Omental fat pad (tissue), 3 donors: ENCODE measurements at regions not wholly inside any gene's neighbourhood (a gene's known extent, or its start where the extent isn't known, plus 50 kb on each side); places are given as distances from the start of the nearest gene placed in this dataset.
"Not testable (repeated sequence)": the region's sequence is repeated elsewhere in the genome, so short reads cannot be mapped to it uniquely, and the experiment has no call there.

Source experiments
- ATAC-seq: fragments of 150-250 bp; one replicate; pipeline ENCODE4 v1.9.1; 2016; ENCODE audit warnings: mild to moderate bottlenecking, moderate library complexity; ENCODE audit not compliant: low FRiP score
- DNase-seq: peaks from one replicate; pipeline ENCODE4 v3.0.0-alpha.2; 2019; ENCODE audit warnings: low spot score
- TF ChIP-seq, protein P1 (sequence below), 3 donors: fragments of 450-650 bp; IDR thresholded peaks; one replicate each; pipeline ENCODE4 v1.5.1; 2016 to 2017; ENCODE audit warnings: antibody characterized with exemption in 3 of 3, mild to moderate bottlenecking in 3 of 3, moderate library complexity in 2 of 3

DNA sequence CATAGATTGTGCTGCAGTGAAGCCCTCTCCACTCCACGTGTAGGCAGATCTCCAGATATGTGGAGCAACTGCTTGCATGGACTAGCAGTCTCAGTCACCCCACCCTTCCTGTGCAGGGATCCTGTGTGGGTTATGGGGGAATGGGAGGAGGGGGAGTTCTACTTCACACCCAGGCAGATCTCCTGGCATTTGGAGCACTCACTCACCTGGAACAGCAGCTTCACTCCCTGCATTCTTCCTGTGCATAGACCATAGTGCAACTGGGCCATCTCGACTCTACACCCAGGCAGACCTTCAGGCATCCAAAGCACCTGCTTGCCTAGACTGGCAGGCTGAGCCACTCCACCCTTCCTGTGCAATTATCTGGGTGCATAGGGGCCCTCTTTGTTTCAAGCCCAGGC is 96.0 kb upstream of the PCED1B start:
- DNase-seq = no peak
- TF ChIP-seq, protein P1, sequence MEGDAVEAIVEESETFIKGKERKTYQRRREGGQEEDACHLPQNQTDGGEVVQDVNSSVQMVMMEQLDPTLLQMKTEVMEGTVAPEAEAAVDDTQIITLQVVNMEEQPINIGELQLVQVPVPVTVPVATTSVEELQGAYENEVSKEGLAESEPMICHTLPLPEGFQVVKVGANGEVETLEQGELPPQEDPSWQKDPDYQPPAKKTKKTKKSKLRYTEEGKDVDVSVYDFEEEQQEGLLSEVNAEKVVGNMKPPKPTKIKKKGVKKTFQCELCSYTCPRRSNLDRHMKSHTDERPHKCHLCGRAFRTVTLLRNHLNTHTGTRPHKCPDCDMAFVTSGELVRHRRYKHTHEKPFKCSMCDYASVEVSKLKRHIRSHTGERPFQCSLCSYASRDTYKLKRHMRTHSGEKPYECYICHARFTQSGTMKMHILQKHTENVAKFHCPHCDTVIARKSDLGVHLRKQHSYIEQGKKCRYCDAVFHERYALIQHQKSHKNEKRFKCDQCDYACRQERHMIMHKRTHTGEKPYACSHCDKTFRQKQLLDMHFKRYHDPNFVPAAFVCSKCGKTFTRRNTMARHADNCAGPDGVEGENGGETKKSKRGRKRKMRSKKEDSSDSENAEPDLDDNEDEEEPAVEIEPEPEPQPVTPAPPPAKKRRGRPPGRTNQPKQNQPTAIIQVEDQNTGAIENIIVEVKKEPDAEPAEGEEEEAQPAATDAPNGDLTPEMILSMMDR (IDR thresholded peaks at IDR 0.05) = no peak
- ATAC-seq = no peak

DNA sequence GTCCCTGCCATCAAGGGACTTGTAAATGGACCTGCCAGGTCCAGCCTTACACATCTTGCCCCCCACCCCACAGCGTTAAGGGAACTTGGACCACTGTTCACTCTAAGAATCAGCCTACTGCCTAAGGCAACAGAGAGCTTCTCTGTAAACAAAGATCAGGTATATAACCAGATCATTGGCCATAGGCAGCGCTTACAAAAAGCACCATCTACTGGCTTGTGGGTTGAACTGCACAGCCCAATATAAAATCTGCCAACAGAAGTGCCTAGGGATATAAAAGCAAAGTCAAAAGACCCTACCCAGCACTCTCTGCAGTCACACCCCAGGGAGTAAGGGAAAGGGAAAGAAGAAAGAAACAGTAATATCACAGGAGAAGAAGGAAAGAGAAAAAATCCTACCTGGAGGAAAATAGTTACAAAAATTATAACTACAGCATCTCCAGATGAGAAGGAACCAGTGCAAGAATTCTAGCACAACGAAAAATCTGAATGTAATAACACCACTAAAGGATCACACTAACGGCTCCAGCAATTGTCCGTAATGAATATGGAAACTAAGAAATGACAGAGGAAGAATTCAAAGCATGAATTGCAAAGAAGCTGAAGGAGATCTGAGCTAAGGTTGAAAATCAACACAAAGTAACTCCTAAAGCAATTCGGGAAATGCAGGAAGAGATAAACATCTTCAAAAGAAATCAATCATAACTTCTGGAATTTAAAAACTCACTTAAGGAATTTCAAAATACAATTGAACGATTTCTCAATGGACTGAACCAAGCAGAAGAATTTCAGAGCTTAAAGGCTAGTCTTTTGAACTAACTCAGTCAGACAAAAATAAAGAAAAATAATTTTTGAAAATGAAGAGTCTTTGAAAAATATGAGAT is 95.2 kb upstream of the PCED1B start:
- DNase-seq (no peak), ATAC-seq (peak; percentile 73)
- TF ChIP-seq, protein P1 (IDR thresholded peaks at IDR 0.05) = no peak

DNA sequence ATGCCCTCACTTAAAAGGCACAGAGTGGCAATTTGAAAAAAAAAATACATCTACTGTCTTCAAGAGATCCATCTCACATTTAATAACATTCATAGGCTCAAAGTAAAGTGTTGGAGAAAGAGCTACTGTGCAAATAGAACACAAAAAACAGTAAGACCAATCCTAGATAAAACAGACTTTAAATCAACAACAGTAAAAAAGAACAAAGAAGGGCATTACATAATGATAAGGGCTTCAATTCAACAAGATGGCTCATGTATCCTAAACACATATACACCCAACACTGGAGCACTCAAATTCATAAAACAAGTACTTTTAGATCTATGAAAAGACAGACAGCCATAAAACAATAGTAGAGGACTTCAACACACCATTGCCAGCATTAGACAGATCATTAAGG is 93.6 kb upstream of the PCED1B start:
- TF ChIP-seq, protein P1 (IDR thresholded peaks at IDR 0.05) = no peak
- no peak for DNase-seq
- no peak for ATAC-seq

DNA sequence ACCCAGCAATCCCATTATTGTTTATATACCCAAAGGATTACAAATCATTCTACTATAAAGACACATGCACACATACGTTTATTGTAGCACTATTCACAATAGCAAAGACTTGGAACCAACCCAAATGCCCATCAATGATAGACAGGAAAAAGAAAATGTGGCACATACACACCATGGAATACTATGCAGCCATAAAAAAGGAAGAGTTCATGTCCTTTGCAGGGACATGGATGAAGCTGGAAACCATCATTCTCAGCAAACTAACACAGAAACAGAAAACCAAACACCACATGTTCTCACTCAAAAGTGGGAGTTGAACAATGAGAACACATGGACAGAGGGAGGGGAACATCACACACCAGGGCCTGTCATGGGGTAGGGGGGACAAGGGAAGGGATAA is 91.3 kb upstream of the PCED1B start:
- ATAC-seq, DNase-seq: not testable (repeated sequence)

DNA sequence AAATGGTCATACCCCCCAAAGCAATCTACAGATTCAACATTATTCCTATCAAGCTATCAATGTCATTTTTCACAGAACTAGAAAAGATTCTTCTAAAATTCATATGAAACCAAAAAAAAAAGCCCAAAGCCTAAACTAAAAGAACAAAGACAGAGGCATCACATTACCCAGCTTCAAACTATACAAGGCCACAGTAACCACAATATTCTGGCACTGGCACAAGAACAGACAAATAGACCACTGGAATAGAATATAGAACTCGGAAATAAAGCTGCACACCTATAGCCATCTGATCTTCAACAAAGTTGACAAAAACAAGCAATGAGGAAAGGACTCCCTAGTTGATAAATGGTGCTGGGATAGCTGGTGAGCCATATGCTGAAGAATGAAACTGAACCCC is 89.2 kb upstream of the PCED1B start:
- DNase-seq (no peak), ATAC-seq (no peak)
- TF ChIP-seq, protein P1 (IDR thresholded peaks at IDR 0.05) = no peak

DNA sequence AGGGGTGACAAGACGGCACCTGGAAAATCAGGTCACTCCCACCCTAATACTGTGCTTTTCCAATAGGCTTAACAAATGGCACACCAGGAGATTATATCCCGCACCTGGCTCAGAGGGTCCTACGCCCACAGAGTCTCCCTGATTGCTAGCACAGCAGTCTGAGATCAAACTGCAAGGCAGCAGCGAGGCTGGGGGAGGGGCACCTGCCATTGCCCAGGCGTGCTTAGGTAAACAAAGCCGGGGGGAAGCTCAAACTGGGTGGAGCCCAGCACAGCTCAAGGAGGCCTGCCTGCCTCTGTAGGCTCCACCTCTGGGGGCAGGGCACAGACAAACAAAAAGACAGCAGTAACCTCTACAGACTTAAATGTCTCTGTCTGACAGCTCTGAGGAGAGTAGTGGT is 87.4 kb upstream of the PCED1B start:
- not testable (repeated sequence) for ATAC-seq, DNase-seq

DNA sequence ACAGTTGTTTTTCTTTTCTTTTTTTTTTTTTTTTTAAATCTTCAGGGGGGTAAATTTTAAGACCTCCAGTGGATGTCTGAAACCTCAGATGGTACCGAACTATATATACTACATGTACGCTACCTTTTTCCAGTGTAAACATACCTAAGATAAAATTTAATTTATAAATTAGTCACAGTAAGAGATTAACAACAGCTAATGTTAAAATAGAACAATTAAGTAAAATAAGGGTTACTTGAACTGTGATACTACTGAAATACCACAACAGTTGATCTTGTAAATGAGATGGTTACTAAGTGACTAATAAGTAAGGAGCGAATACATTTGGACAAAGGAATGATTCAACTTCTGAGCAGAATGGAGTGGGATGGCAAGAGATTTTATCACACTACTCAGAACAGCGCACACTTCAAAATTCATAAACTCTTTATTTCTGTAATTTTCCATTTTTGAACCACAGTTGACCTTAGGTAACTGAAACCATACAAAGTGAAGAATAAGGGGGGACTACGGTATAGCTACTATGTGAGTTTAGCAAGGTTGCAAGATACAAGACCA is 80.5 kb upstream of the PCED1B start:
- TF ChIP-seq, protein P1 (IDR thresholded peaks at IDR 0.05) = no peak
- no peak for DNase-seq

DNA sequence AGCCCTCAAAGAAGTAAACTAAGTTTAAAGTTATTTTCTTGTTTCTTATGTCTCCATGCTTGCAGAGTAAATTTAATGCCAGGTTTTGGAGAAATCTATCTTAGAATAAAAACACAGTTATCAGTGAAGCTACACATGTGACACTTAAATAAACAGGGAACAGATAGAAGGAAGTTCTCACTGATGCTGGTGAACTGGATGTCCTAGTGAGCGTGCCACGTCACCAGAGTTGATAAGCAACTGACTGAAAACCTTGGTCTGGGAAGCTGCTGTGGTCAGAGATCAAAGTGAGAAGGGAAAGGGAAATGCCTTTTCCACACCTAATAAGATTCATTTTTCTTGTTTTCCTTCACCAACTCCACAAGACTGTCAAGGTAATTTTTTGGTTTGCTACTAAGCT is 74.8 kb upstream of the PCED1B start:
- TF ChIP-seq, protein P1 (IDR thresholded peaks at IDR 0.05) = no peak
- DNase-seq = no peak
- no peak for ATAC-seq

More for the DNA sequence above, 80.5 kb upstream of the PCED1B start:
- ATAC-seq = no peak
